ENCODE measurements at regions not wholly inside any gene's neighbourhood (a gene's known extent, or its start where the extent isn't known, plus 50 kb on each side); places are given as distances from the start of the nearest gene placed in this dataset.
"Not testable (repeated sequence)": the region's sequence is repeated elsewhere in the genome, so short reads cannot be mapped to it uniquely, and the experiment has no call there.

DNA sequence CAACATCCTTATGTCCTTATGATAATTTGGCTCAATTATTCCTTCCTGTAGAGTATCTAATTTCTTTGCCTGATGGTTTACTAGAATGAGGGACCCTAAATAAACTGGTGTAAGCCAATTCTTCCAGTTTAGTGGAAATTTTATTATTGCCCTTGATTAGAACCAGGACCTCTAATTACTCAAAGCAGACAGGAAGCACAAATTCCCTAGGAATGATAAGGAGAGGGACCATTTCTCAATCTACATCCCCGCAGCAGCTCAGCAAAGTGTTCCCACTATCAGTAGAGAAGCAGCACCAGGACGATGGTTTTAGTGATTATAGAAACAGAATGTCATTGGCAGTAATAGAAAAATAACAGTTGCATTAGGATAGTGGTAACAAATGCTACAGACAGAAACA is 97.1 kb downstream of the PLPPR4 start:
- DNase-seq (ENCODE audit: extremely low spot score, insufficient read length, low read depth) (no peak), FAIRE-seq (no peak)

DNA sequence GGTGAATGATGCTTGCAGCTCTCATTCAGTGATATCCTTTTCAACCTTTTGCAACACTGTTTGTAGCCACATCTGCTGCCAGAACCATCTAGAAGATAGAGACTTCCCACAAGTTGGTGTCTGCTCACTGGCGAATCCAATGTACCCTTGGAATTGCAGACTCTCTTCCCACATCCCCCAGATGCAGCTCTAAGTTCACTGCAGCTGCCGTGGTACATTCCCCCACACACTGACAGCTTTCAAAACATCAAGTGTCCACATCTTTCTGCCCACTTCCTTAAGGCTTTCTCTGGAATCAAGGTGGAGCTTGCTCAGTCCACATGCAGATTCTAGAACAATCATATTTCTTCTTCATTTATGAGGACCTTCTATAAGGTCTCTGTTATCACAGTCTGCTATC is 99.2 kb downstream of the PLPPR4 start:
- FAIRE-seq, result no peak
- no peak for DNase-seq (ENCODE audit: extremely low spot score, insufficient read length, low read depth)

DNA sequence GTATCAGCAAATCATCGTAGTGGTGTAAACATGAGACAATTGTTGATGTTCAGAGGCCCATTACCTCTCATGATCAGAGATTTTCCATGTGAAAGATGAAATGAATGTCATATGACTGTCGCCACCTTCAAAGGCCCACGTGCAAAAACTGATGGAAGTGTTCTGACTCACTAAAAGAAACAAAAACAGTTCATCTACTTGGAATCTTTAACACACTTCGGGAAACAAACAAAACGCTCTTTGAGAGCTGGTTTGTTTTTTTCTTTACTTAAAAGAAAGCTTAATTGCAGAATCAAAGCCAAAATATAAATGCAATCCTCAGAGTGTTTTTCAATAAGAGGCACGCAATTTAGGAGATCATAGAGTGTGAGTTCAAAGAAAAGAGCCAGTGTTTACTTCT is 100.8 kb downstream of the PLPPR4 start:
- no peak for DNase-seq (ENCODE audit: extremely low spot score, insufficient read length, low read depth)
- no peak for FAIRE-seq

DNA sequence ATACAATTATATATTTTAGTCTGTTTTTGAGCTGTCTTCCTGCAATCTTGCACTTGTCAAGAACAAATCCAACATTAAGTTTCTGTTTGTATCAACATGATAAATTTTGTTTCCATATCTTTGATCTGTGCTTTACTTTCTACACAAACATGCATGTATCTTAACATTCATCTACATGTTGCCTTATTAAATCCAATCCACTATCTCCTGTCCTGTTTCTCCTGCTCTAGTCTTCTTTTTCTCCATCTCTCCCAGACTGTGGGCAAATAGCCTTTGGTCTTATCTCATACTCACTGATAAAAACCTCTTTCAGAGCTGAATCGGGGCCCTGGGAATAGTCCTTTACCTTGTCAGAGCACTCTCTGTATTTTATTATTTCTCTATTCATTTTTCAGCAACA is 101.3 kb downstream of the PLPPR4 start:
- no peak for DNase-seq (ENCODE audit: extremely low spot score, insufficient read length, low read depth)
- FAIRE-seq, result no peak

DNA sequence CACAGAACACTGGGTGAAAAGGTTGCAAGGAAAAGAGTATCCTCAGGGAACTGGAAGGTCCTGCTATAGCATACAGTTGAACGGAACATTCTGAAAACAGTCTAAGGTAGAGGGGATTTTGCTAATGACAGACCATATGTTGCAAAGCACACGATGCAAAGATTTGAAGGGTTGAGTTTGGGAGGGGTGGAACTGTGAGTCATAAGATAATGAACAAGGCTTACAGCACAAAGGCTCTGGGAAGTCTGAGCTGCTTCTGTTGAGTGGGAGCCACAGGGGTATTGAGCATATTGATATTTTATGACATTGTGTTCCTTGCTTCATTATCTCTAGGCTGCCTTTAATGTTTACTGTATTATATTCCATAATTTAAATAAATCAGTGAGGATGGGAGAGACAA is 104.9 kb downstream of the PLPPR4 start:
- FAIRE-seq (no peak), DNase-seq (ENCODE audit: extremely low spot score, insufficient read length, low read depth) (no peak)

DNA sequence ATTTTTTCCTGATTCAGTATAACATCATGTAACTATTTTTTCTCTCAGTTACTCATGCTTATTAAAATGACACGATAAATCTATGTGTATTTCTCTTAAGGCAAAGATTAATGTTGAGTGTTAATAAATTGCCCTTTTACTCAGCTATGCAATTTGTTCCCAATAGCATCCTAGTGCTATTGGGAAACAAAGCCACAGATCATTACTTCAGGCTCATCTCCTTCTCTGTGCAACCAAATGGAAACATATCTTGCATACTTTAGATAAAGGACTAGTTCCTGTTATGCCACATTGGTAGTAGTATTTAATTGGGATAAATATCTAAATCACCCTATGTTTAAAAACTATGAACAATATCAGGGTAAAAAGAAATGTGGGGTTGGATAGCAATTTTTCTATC is 106.2 kb downstream of the PLPPR4 start:
- DNase-seq (ENCODE audit: extremely low spot score, insufficient read length, low read depth) (no peak), FAIRE-seq (no peak)

DNA sequence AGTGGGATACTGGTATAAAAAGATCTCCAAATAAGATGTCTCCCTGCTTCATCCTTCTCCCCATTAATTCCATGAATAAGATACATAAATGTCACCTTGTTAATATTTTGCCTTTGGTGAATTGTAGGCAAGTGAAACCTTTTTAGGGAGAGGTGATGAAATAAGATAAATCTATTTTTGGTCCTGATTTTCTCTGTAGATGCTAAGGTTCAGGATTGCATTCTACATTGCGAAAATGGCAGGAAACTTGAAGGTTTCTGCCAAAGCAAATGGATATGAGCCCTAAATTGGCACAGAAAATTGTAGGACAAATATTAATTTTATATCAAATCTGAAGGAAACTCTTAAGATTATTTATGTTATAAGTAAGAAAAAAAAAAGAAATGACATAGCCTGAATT is 107.1 kb downstream of the PLPPR4 start:
- FAIRE-seq (no peak), DNase-seq (ENCODE audit: extremely low spot score, insufficient read length, low read depth) (no peak)

DNA sequence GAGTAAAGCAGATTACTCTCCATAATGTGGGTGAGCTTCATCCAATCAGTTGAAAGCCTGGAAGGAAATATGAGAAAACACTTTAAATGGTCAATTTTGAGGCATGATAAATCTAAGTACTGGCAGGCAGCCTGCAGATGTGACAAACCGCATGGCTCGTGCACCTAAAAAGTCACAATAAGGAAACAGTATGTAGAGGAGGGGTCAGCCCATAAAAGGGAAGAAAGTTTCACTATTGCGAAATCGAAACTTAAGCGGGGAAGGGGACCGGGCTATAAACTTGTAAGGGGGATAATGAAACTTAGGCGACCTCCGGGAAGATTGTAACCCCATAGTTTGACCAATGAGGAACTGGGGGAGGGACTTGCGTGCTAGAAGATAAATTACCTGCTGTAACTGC is 109.8 kb downstream of the PLPPR4 start:
- DNase-seq (ENCODE audit: extremely low spot score, insufficient read length, low read depth) (no peak), FAIRE-seq (no peak)

DNA sequence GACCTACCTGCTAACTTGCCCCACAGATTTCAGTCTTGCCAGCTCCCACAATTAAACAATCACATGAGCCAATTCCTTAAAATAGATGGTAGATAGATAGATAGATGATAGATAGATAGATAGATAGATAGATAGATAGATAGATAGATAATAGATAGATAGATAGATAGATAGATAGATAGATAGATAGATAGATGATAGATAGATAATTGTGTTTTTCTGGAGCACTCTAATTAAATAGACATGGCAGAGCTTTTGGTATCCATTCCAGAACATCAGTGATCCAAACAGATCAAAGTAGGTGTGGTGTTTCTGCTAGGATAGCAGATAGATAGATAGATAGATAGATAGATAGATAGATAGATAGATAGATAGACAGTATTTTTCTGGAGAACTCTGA is 110.4 kb downstream of the PLPPR4 start:
- not testable (repeated sequence) for FAIRE-seq; DNase-seq (ENCODE audit: extremely low spot score, insufficient read length, low read depth)

DNA sequence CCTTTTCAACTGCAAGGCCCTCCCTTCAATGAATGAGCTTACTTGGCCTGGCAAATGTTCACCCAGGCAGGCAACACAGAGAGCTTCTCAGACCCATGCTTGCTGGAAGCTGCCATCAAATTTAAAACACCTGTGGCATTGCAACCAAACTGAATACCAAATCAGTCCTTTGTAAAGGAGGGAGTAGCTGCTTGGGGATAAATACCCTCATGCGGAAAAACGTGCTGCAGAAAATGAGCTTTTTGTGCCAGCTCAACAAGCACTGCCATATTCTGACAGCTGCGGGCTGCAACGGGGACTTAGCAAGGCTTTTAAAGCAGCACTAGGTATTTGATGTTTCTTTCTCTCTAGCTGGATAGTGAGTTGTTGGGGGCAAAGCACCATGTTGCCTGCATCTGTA is 119.7 kb downstream of the PLPPR4 start:
- FAIRE-seq, result no peak
- DNase-seq (ENCODE audit: extremely low spot score, insufficient read length, low read depth), result no peak

DNA sequence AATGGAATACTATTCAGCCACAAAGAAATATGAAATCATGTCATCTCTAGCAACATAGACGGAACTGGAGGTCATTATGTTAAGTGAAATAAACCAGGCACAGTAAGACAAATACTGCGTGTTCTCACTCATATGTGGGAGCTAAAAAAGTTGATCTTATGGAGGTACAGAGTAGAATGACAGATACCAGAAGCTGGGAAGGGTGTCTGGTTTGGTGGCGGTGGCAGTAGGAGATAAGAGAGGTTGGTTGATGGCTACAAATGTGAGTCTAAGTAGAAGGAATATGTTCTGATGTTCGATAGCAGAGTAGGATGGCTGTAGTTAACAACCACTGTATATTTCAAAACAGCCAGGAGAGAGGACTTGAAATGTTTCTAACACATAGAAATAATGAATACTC is 121.6 kb downstream of the PLPPR4 start:
- FAIRE-seq, result no peak
- DNase-seq (ENCODE audit: extremely low spot score, insufficient read length, low read depth), result no peak

DNA sequence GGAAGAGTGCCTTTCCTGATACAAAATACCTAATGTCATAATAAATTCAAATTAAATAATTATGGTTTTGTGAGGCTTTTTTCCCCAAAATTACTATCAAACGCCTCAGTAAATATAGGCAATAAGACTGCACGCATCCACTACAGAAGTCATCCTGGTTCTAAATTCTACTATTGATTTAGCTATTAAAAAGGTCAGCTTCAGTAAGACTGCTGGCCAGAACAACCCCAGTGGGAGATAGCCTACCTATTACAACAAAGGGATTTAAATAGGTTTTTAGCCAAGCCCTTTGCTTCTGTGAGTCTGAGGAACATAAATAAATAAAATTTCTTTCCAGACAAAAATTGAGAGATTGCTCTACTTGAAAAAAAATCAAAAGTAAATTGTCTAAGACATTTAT is 132.1 kb downstream of the PLPPR4 start:
- FAIRE-seq, result no peak
- DNase-seq (ENCODE audit: extremely low spot score, insufficient read length, low read depth), result no peak

DNA sequence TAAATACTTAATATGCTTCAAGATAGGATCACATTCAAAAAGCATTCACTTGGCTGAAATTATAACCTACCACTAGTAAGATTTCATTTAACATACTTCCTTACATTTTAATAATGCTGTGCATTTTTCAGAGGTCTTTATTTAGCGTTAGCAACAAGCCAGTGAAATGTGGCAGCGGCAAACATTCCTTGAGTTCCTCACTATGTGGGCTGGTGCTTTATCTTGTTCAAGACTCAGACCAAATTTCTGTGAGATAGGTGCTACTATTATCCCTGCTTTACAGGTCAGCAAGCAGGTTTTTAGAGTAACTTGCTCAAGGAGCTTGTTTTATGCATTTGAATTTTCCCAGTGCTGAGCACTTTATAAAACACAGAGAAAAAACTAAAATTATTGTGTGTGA is 132.7 kb downstream of the PLPPR4 start:
- FAIRE-seq, result no peak
- no peak for DNase-seq (ENCODE audit: extremely low spot score, insufficient read length, low read depth)

DNA sequence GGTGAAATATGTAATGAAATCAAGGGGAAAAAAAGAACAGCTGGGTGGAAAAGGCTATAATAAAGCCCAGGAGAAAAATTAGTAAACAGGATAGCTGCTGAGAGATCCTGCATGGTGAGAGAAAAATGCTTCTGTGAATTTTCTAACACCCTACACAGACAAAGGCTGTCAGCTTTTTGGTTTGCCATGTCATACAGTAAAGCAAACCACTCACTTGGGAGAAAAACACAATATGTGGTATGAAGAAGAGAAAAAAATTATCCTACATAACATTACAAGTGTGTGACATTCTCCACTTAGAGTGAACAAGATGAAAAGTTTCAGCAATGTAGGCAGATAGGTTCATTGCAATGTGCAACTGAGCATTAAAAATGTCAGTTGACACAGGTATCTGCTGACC is 133.6 kb downstream of the PLPPR4 start:
- FAIRE-seq, result no peak
- no peak for DNase-seq (ENCODE audit: extremely low spot score, insufficient read length, low read depth)

DNA sequence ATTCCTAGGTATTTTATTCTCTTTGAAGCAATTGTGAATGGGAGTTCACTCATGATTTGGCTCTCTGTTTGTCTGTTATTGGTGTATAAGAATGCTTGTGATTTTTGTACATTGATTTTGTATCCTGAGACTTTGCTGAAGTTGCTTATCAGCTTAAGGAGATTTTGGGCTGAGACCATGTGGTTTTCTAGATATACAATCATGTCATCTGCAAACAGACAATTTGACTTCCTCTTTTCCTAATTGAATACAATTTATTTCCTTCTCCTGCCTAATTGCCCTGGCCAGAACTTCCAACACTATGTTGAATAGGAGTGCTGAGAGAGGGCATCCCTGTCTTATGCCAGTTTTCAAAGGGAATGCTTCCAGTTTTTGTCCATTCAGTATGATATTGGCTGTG is 137.3 kb downstream of the PLPPR4 start:
- not testable (repeated sequence) for FAIRE-seq; DNase-seq (ENCODE audit: extremely low spot score, insufficient read length, low read depth)

DNA sequence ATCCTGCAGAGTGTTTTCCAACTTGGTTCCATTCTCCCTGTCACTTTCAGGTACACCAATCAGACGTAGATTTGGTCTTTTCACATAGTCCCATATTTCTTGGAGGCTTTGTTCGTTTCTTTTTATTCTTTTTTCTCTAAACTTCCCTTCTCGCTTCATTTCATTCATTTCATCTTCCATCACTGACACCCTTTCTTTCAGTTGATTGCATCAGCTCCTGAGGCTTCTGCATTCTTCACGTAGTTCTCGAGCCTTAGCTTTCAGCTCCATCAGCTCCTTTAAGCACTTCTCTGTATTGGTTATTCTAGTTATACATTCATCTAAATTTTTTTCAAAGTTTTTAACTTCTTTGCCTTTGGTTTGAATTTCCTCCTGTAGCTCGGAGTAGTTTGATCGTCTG is 140.1 kb downstream of the PLPPR4 start:
- not testable (repeated sequence) for DNase-seq (ENCODE audit: extremely low spot score, insufficient read length, low read depth); FAIRE-seq

DNA sequence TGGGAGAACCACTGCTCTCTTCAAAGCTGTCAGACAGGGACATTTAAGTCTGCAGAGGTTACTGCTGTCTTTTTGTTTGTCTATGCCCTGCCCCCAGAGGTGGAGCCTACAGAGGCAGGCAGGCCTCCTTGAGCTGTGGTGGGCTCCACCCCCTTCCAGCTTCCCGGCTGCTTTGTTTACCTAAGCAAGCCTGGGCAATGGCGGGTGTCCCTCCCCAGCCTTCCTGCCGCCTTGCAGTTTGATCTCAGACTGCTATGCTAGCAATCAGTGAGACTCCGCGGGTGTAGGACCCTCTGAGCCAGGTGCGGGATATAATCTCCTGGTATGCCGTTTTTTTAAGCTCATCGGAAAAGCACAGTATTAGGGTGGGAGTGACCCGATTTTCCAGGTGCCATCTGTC is 141.0 kb downstream of the PLPPR4 start:
- DNase-seq (ENCODE audit: extremely low spot score, insufficient read length, low read depth); FAIRE-seq: not testable (repeated sequence)

DNA sequence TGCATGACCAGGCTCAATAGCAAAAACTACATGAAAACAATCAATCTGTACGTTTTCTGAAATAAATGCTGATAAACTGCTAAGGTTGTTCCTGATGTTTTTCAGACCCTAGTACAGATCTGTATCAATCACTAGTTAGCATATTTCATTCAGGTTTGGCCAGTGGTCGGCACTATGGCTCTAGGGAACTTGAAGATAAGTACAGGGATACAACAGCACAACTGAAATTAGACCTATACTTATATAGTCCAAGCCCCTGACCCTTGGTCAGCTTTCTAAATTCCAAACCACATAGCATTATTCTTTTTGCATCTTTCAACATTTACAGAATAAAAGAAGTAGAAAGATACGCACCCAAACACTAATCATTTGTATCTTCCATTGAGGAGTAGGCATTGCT is 142.7 kb downstream of the PLPPR4 start:
- FAIRE-seq (no peak), DNase-seq (ENCODE audit: extremely low spot score, insufficient read length, low read depth) (no peak)

DNA sequence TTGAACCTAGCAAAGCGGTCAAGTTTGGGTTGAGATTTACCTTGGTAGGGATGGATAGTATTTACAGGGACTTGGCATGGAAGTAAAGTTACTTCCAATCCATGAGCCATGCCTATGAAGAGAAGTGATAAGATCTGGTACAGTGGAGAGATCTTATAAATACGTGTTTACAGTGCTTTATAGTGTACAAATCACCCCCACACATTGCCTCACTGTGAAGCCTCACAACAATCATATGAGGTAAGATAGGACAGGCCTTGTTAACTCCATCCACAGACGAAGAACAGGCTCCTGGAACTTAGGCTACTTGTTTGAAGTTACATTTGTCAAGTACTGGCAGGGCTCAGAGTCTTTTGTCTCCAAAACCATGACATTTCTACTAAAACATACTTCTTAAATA is 159.8 kb downstream of the PLPPR4 start:
- DNase-seq (ENCODE audit: extremely low spot score, insufficient read length, low read depth) (no peak), FAIRE-seq (no peak)

DNA sequence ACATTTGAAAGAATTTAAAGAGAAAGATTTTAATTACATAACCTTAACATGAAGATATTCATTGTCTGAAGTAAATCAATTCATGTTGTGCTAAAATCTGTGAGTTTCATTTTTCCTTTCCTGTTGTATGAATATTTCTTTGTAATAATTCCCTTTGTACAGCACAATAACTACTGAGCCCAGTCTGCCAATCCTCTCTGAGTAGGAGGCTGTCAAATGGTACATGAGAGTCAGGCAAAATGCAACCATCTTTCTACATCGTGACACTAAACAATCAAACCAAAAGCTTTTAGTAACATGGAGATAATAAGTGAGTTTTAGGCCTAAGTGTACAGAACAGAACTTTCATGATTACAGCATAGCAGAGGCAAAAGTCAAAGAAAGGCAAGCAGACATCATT is 165.5 kb downstream of the PLPPR4 start:
- DNase-seq (ENCODE audit: extremely low spot score, insufficient read length, low read depth) (no peak), FAIRE-seq (no peak)

DNA sequence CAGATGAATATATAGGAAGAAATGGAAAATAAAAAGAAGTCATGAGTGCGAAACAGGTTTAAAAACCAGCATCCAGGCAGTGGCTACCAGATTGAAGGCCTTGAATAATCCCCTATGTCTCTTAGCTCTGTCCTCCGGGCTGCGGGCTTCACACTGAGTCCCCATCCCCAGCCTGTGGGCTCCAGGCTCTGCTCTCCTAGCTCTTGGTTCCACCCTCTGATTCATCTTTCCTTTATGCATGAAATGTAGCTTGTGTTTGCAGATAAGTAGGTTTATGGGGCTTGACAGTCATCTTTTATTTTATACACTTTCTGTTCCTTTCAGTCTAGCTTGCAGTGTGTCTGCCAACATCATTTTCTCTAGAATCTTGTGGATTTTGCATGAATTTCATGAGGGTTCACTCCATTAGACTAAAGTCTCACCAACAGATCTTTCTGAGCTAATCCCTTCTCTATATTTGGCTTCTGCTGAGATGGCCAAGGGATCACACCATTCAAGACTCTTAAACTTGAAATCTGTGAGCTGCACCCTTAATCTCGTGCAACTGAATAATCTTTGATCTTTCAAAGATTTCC is 174.5 kb downstream of the PLPPR4 start:
- DNase-seq (ENCODE audit: extremely low spot score, insufficient read length, low read depth) (no peak), FAIRE-seq (no peak)

DNA sequence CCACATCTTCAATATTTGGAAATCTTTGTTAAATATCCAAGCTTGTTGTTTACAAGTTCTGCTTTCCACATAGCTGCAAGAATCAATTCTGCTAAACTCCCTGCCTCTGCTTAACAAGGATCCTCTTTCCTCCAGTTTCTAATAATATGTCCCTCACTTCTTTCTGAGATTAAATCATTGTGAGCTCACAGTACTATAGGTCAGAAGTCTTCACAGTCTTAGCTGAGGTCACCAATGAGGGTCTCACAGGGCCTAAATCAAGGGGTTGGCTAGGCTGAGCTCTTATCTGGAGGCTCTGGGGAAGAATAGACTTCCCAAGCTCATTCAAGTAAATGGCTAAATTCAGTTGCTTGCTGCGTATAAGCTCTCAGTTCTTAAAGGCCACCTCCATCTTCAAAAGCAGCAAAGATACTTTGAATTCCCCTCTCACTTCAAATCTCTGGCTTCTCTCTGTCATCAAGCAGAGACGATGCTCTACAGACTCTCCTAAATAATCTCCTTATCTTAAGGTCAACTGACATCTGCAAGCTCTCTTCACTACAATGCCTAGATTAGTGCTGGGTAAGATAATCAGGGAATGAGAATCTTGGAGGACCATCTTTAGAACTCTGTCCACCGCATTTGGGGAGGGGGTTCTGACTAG is 175.3 kb downstream of the PLPPR4 start:
- no peak for FAIRE-seq
- no peak for DNase-seq (ENCODE audit: extremely low spot score, insufficient read length, low read depth)

Measured in GM18507 (cell line).